IMR-90 (cell line): ENCODE measurements at regions not wholly inside any gene's neighbourhood (a gene's known extent, or its start where the extent isn't known, plus 50 kb on each side); places are given as distances from the start of the nearest gene placed in this dataset.

Source experiments
- ATAC-seq: fragments of 200-7000 bp; cut with Tn5 transposase; 2 replicates; pipeline ENCODE4 v1.9.1; 2020; ENCODE audit warnings: low read depth, mild to moderate bottlenecking, moderate library complexity
- BruUV-seq: library from RNA; stranded (reverse); fragments of 400-500 nt; replicated peaks from 2 replicates; lab custom pipeline; 2021; lab: Mats Ljungman, UMichigan
- CTCF ChIA-PET: fragments of 300-600 bp; formaldehyde crosslinking; extraction: SDS; loops from one replicate; lab custom pipeline; 2021; ENCODE audit warnings: antibody characterized with exemption; lab: Yijun Ruan, JAX
- POLR2A ChIA-PET: fragments of 300-600 bp; sonication (Branson Sonifier 250); formaldehyde crosslinking; loops from one replicate; lab custom pipeline; 2022; ENCODE audit warnings: antibody characterized with exemption; ENCODE audit not compliant: unreplicated experiment; lab: Charles Lee
- DNase-seq: peaks from one replicate; pipeline ENCODE4 v3.0.0; 2013
- H2AFZ ChIP-seq: replicated peaks from 2 replicates; pipeline ENCODE3; 2013; ENCODE audit warnings: low read length, mild to moderate bottlenecking; ENCODE audit not compliant: poor library complexity
- H2AK5ac ChIP-seq: 2 replicates; pipeline ENCODE4 v1.6.1; 2013; ENCODE audit warnings: low read depth, low read length, inconsistent platforms
- H2AK9ac ChIP-seq: replicated peaks from 2 replicates; pipeline ENCODE3; 2013; ENCODE audit warnings: mild to moderate bottlenecking, low read depth, low read length, moderate library complexity; ENCODE audit not compliant: poor library complexity
- H2BK120ac ChIP-seq: 2 replicates; pipeline ENCODE4 v1.6.1; 2013; ENCODE audit warnings: low read depth, low read length, inconsistent platforms
- H2BK15ac ChIP-seq: 3 replicates; pipeline ENCODE4 v1.6.1; 2013; ENCODE audit warnings: low read depth, low read length, inconsistent platforms
- H2BK20ac ChIP-seq: 2 replicates; pipeline ENCODE4 v1.6.1; 2013; ENCODE audit warnings: low read depth, mild to moderate bottlenecking, inconsistent platforms, low read length, moderate library complexity
- H2BK5ac ChIP-seq: 2 replicates; pipeline ENCODE4 v1.6.1; 2013; ENCODE audit warnings: mild to moderate bottlenecking, low read depth, low read length, inconsistent platforms; ENCODE audit not compliant: poor library complexity, severe bottlenecking
- H3K14ac ChIP-seq: replicated peaks from 2 replicates; pipeline ENCODE4 v1.6.1; 2013; ENCODE audit warnings: low read depth, low read length, inconsistent platforms
- H3K18ac ChIP-seq: 2 replicates; pipeline ENCODE4 v1.6.1; 2013; ENCODE audit warnings: low read depth, low read length, control low read depth
- H3K23ac ChIP-seq: 2 replicates; pipeline ENCODE4 v1.6.1; 2013; ENCODE audit warnings: low read depth, low read length, inconsistent platforms
- H3K27ac ChIP-seq: 2 replicates; pipeline ENCODE4 v1.5.1; 2013; ENCODE audit warnings: mild to moderate bottlenecking, control low read depth, low read length; ENCODE audit not compliant: insufficient read depth
- H3K27me3 ChIP-seq: 2 replicates; pipeline ENCODE4 v1.6.1; 2013; ENCODE audit warnings: low read length; ENCODE audit not compliant: control insufficient read depth, insufficient read depth
- H3K36me3 ChIP-seq: 2 replicates; pipeline ENCODE4 v1.6.1; 2013; ENCODE audit warnings: low read length, mixed read lengths; ENCODE audit not compliant: control insufficient read depth, insufficient read depth
- H3K4ac ChIP-seq: 2 replicates; pipeline ENCODE4 v1.6.1; 2013; ENCODE audit warnings: low read depth, low read length, inconsistent platforms
- H3K4me1 ChIP-seq: 2 replicates; pipeline ENCODE4 v1.6.1; 2013; ENCODE audit warnings: low read length, mixed read lengths; ENCODE audit not compliant: control insufficient read depth, insufficient read depth
- H3K4me2 ChIP-seq: 2 replicates; pipeline ENCODE4 v1.6.1; 2013; ENCODE audit warnings: low read depth, mild to moderate bottlenecking, control low read depth, low read length, moderate library complexity
- H3K4me3 ChIP-seq: 2 replicates; pipeline ENCODE4 v1.5.1; 2013; ENCODE audit warnings: low read depth, mild to moderate bottlenecking, control low read depth, low read length, moderate library complexity; ENCODE audit not compliant: insufficient read depth
- H3K56ac ChIP-seq: 2 replicates; pipeline ENCODE4 v1.6.1; 2013; ENCODE audit warnings: low read length, inconsistent platforms; ENCODE audit not compliant: insufficient read depth; ENCODE audit errors: extremely low read depth
- H3K79me1 ChIP-seq, 2 experiments: 2 replicates each; pipeline ENCODE4 v1.6.1; 2013; ENCODE audit warnings: low read length in 2 of 2, inconsistent platforms in 1 of 2, low read depth in 1 of 2
- H3K9ac ChIP-seq: 2 replicates; pipeline ENCODE4 v1.6.1; 2013; ENCODE audit warnings: low read depth, low read length, control low read depth
- H3K9me1 ChIP-seq: 2 replicates; pipeline ENCODE4 v1.6.1; 2013; ENCODE audit warnings: low read length, inconsistent platforms; ENCODE audit not compliant: insufficient read depth
- H3K9me3 ChIP-seq: 2 replicates; pipeline ENCODE4 v1.6.1; 2013; ENCODE audit warnings: low read length; ENCODE audit not compliant: control insufficient read depth, insufficient read depth
- H4K20me1 ChIP-seq: 2 replicates; pipeline ENCODE4 v1.6.1; 2013; ENCODE audit warnings: low read length, inconsistent platforms; ENCODE audit not compliant: insufficient read depth
- H4K5ac ChIP-seq: 2 replicates; pipeline ENCODE4 v1.6.1; 2013; ENCODE audit warnings: mild to moderate bottlenecking, low read depth, low read length, control low read depth
- H4K8ac ChIP-seq, 2 experiments: 2 replicates each; pipeline ENCODE4 v1.6.1; 2013; ENCODE audit warnings: low read depth in 2 of 2, low read length in 2 of 2, control low read depth in 1 of 2, inconsistent platforms in 1 of 2
- H4K91ac ChIP-seq: 2 replicates; pipeline ENCODE4 v1.6.1; 2013; ENCODE audit warnings: low read depth, low read length, inconsistent platforms; ENCODE audit not compliant: insufficient read depth
- BHLHE40 ChIP-seq: fragments of 150-350 bp; IDR thresholded peaks from 2 replicates; pipeline ENCODE4 v1.6.1; 2016; ENCODE audit warnings: mild to moderate bottlenecking, low read depth, low read length
- CEBPB ChIP-seq: IDR thresholded peaks from 2 replicates; pipeline ENCODE4 v1.6.1; 2012; ENCODE audit warnings: low read depth, low read length, improper control_type of control experiment
- CHD1 ChIP-seq: IDR thresholded peaks from 2 replicates; pipeline ENCODE4 v1.6.1; 2012; ENCODE audit warnings: low read depth, low read length, improper control_type of control experiment
- MAZ ChIP-seq: IDR thresholded peaks from 2 replicates; pipeline ENCODE4 v1.6.1; 2012; ENCODE audit warnings: low read depth, mild to moderate bottlenecking, low read length, improper control_type of control experiment, moderate library complexity, borderline replicate concordance
- MXI1 ChIP-seq: IDR thresholded peaks from 2 replicates; pipeline ENCODE4 v1.6.1; 2012; ENCODE audit warnings: low read depth, mild to moderate bottlenecking, low read length, moderate library complexity, borderline replicate concordance
- RCOR1 ChIP-seq: IDR thresholded peaks from 2 replicates; pipeline ENCODE4 v1.6.1; 2012; ENCODE audit warnings: mild to moderate bottlenecking, low read length, improper control_type of control experiment; ENCODE audit not compliant: insufficient replicate concordance
- RFX5 ChIP-seq: IDR thresholded peaks from 2 replicates; pipeline ENCODE4 v1.8.0; 2012; ENCODE audit warnings: low read depth, mild to moderate bottlenecking, low read length, moderate library complexity
- SMC3 ChIP-seq: fragments of 150-350 bp; IDR thresholded peaks from 2 replicates; pipeline ENCODE4 v1.6.1; 2016; ENCODE audit warnings: low read depth, mild to moderate bottlenecking, antibody characterized with exemption, low read length, moderate library complexity
- WGBS, 2 experiments: methylation state at CpG; one replicate each; pipeline versions ENCODE4 v1.1.5 to v1.1.7; 2013; ENCODE audit warnings: missing lambda C conversion rate in 2 of 2; ENCODE audit not compliant: insufficient read length in 1 of 2; ENCODE audit errors: extremely low coverage in 2 of 2; 5-methylcytosine and 5-hydroxymethylcytosine counted together
- dilution Hi-C: fragments of 300-500 bp; cut with HindIII; formaldehyde crosslinking; loops from one replicate; pipeline ENCODE4 v1.14.3; 2018; ENCODE audit warnings: low sequenced_read_pairs; ENCODE audit not compliant: unreplicated experiment
- in situ Hi-C: fragments of 300-500 bp; cut with MboI; formaldehyde crosslinking; loops from 3 replicates; pipeline ENCODE4 v1.14.3; 2019; ENCODE audit warnings: low sequenced_read_pairs, inconsistent platforms, mixed read lengths
- intact Hi-C: fragments of 100-400 bp; cut with micrococcal nuclease; formaldehyde crosslinking; loops from 2 replicates; pipeline ENCODE4 v1.10.0; 2022

- no peak overlapping the region for H2BK20ac ChIP-seq
- H3K79me1 ChIP-seq: no peaks in the 10 kb centered on the region
- H2AFZ ChIP-seq: no peak overlapping the region
- H3K4me1 ChIP-seq: no peaks in the 10 kb centered on the region
- no peak overlapping the region for H3K56ac ChIP-seq
- dilution Hi-C loops (no loop called here), in situ Hi-C loops (no loop called here), intact Hi-C loops (no loop called here)
- no TSS peak for BruUV-seq
- no peaks in the 10 kb centered on the region for H3K36me3 ChIP-seq
- CTCF ChIA-PET: no interaction called here
- H4K8ac ChIP-seq: no peak overlapping the region
- H2BK5ac ChIP-seq: no peak overlapping the region
- H3K4me3 ChIP-seq: no peak overlapping the region
- H4K20me1 ChIP-seq: no peaks in the 10 kb centered on the region
- TF ChIP-seq MXI1: no peak
- TF ChIP-seq BHLHE40: no peak
- no peak for TF ChIP-seq MAZ
- no peak for TF ChIP-seq CEBPB
- no peak for TF ChIP-seq RFX5
- no peak for TF ChIP-seq RCOR1
- no peak for TF ChIP-seq SMC3
- no peak for TF ChIP-seq CHD1
- H2BK120ac ChIP-seq: no peak overlapping the region
- no peak overlapping the region for H2AK9ac ChIP-seq
- no peak for ATAC-seq
- no peak overlapping the region for H2BK15ac ChIP-seq
- no peaks in the 10 kb centered on the region; the same call in 1 of the 2 replicates for H3K9me3 ChIP-seq
- H3K23ac ChIP-seq: no peak overlapping the region
- H4K91ac ChIP-seq: no peak overlapping the region
- 85% methylated on average over 3 of the region's 8 CpGs; no CpG with 5 or more reads in 1 of the 2 experiments for WGBS, 2 experiments
- no peak for DNase-seq
- H3K4me2 ChIP-seq: no peak overlapping the region
- no peak overlapping the region for H3K27ac ChIP-seq
- H3K9ac ChIP-seq: no peak overlapping the region
- no peak overlapping the region for H3K4ac ChIP-seq
- no peaks in the 10 kb centered on the region for H3K9me1 ChIP-seq
- no peak overlapping the region for H2AK5ac ChIP-seq
- no peak overlapping the region for H3K14ac ChIP-seq
- no peaks in the 10 kb centered on the region for H3K27me3 ChIP-seq
- no peak overlapping the region for H4K5ac ChIP-seq
- POLR2A ChIA-PET: no interaction called here
- no peak overlapping the region for H3K18ac ChIP-seq
Observed at GRCh38 chr20:43345676-43346075, 112.0 kb upstream of the SRSF6 start.
